ENCODE measurements at regions not wholly inside any gene's neighbourhood (a gene's known extent, or its start where the extent isn't known, plus 50 kb on each side); places are given as distances from the start of the nearest gene placed in this dataset.

DNA sequence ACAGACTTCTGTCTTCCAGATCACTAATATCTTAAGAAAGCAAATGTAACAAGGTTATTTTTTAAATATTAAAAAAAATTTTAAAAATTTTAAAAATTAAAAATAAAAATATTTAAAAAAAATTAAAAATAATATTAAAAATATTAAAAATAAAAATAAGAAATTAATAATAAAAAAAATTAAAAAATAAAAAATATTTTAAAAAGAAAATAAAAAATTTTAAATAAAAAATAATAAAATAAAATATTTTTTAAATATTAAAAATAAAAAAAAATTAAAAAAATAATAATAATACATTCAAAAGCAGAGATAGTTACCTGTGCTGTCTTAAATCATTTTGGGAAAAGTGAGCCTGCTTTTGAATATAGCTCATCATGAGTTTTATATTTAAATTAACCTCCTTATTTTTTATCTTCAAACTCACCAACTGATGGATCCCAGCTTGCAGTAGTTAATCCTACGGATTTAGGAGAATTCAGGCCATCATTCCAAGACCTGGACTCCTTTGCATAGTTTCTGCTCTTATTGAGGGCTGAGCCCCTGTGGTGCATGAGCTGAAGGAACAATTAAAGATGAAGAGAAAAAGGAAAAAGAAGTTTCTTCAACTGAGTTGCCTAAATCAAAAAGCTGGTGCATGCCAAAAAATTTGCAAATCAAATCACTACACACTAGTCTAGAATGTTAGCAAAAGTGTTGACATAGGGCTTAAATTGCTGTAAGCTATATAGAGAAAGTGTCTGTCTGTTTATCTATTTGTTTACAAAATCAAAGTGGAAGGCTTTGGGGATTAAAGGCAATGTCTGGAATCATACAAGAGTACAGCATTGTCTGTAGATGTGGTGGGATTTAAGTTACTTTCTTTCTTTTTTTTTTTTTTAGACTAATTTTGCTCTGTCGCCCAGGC lies 50.5 kb upstream of the ZNF438 start:
- DNase-seq, result no peak

DNA sequence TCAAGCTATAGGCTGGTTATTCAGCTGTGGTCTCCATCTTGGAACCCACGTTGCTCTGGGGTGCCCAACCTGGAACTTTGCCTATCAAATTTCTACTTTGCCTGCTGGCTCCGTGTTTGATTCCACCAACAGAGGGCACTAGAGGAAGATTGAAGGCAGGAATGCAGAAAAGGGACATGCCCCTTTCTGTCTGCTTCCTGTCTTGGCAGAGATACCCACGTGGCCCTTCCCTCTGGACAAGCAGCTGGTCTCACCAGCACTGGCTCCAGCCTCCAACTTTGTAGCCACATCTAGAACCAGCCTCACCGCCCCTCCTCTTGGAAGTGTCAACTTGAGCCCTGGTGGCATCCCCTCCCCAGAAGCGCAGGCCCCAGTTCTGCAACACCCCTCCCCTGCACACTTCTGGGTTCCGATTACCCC lies 52.1 kb upstream of the ZNF438 start:
- peak; percentile 59 for DNase-seq

DNA sequence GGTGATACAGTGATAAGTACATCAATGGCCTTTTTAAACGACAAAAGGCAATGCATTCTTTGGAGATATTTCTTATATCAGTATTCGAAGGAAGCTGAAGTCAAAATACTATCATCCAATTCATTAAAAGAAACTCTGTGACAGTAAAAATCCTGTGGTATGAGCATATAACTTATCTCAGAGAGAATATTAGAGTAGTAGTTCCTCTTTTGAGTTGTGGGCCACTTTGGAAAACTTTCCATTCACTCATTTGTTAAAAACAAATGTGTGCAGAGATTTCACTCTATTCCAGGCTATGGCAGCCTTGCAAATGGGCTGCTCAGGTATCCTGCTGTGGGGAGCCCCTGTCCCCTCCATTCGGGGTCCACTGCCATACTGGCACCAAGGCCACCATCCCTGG lies 55.3 kb upstream of the ZNF438 start:
- DNase-seq, result no peak

DNA sequence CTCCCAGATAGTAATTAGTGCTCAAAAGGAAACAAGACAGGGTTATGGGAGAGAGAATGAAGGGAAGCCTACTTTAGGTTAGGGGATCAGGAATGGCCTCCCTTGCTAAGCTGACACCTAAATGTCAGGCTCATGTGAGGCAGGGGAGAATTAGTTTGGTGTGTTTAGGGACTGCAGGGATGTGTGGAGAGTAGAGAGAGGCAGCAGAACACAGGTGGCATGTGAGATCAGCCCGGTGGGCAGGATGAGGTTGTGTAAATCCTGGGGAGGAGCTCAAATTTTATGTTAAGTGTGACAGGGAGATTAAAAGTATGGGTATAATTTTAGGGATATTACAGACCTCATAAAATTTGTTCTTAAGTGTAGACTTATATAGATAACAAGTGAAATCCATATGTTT lies 56.2 kb upstream of the ZNF438 start:
- DNase-seq, result no peak

DNA sequence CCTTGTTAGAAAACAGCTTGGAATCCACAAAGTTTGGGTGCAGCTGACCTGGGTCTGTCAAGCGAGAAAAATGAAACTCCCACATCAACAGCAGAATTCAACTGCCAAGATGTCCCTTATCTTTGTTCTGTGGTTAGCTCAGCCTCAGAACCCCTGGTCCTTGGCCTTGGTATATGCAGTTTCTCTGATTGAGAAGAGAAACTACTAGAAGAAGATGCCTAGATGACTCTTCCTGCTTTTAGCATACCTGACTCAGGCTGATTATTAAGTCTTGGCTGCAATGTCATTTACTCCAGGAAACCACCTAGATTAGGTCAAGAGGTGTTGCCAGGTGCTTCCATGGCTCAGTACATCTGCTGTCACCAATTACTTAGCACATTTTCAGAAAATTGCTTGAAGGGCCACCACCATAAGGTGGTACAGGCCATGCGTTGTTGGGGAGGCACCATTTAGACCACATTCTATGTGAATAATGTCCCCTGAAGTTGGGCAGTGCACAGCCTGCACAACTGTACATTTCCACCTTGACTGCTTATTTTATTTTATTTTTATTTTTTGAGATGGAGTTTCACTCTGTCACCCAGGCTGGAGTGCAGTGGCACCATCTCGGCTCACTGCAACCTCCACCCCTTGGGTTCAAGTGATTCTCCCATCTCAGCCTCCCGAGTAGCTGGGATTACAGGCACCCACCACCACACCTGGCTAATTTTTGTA lies 59.4 kb upstream of the ZNF438 start:
- no peak for DNase-seq

DNA sequence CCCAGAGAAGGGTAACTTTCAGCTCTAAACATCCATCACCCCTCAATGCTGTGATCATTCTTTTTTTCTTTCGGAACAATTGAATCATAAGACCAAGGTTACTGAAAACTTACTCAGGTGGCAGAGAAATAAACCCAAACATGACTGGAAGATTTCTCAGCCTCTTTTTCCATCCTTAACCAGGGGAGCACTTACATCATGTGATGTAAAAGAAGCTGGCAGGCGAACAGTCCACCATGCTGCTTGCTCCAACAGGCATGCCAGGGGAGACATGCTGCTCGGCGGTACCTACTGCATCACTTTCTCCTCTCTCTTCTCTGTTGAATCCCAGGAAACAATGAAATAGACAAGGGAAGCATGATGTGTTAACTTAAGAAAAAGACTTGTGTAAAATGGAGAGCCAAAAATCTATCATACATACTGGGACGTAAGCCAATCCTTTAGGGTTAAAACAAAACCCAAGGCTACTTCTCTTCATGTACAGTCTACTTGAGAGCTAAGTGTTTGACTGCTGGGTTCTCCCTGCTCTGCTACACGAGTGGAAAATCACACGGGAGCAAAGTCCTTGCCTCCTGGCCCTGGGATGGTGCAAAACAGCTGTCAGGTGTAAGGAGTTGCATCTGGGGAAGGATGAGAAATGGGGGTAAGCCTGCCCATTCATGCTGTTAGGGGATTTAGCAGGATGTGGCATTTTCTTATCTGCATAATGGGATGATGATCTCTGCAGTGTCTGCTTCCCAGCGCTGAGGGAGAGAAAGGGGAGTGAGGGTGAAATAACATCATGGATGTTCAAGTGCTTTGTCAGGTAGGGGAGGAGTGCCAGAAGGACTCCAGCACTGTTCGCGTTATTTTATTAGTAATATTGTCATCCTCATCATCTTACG lies 64.3 kb upstream of the ZNF438 start:
- DNase-seq, result no peak

- DNase-seq, result no peak
Observed at GRCh38 chr10:31098046-31098445, 66.4 kb upstream of the ZNF438 start.

GRCh38 chr10:31099094-31099493 lies 67.4 kb upstream of the ZNF438 start:
- DNase-seq, result no peak

DNA sequence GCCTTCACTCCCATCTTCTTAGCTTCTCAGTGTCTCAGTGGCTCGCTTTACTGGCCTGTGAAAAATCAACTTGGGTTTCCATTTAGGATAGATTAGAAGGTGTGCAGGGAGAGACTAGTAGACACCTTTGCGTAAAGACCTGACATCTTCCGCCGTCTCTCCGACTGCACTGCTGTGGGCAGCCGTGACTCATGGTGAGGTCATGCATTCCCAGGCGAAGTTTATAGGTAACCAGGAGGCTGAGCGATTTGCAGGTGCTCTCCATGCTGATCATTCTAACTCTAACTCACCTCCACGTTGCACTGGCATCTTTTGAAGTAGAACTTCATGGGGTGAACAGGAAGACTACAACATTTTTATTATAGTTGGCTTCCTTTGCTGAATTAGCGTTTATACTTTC lies 68.0 kb upstream of the ZNF438 start:
- peak; percentile 57 for DNase-seq

- no peak for DNase-seq
Observed at GRCh38 chr10:31100115-31100601, 68.5 kb upstream of the ZNF438 start.

DNA sequence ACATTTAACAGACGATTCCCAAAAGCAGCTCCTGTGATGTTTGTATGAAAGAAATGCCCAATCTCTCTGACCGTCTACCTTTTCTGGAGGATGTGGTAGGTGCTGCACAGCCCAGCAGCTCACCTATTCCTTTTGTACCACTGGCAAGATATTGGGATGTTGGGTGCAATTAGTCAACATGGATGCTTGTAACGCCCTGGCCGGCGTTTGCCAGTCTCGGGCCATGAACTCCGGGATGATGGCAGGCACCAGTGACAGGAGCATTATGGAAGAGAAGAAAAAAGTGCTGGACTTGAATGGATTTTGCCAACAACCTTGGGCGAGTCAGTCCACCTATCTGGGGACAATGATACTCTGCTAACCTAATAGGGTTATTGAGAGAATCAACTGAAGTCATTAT lies 69.0 kb upstream of the ZNF438 start:
- DNase-seq, result no peak

- peak; percentile 71 for DNase-seq
Observed at GRCh38 chr10:31101123-31101522, 69.5 kb upstream of the ZNF438 start.

DNA sequence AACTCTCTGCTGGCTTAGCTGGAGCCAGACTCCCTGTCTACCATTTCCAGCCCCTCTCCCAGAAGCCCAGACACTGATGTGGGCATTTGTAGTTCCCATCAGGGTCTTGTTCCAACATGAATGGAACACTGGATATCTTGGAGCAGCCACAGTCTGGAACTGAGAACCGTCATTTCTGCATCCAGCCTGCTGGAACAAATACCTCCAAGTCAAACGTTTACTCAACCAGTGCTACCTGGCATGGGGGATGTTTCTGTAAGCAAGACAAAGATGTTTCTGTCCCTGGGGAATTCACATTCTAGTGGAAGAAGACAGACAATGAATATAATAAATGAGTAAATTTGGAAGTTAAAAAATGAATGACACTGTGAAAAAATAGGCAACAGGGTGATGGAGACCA lies 70.8 kb upstream of the ZNF438 start:
- no peak for DNase-seq

- no peak for DNase-seq
Observed at GRCh38 chr10:31103112-31103511, 71.4 kb upstream of the ZNF438 start.

DNA sequence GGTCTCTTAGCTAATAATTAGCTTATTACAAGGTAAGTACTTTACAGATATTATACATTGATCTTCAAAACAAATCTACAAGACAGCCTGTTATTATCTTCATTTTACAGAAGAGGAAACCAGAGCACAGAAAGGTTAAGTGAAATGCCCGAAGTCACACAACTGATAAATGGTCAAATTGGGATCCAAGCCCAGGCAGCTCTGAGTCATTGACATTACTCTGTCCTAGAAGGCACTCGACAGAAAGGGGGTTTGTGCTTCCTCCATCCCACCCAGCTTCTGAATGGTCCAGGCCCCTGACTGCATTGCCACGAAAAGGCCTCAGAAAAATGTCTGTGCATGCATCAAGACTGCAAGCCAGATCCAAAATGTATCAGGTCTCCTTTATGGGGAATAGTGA lies 81.3 kb upstream of the ZNF438 start:
- no peak for DNase-seq

GRCh38 chr10:31116226-31116625 lies 84.6 kb upstream of the ZNF438 start:
- DNase-seq, result no peak

DNA sequence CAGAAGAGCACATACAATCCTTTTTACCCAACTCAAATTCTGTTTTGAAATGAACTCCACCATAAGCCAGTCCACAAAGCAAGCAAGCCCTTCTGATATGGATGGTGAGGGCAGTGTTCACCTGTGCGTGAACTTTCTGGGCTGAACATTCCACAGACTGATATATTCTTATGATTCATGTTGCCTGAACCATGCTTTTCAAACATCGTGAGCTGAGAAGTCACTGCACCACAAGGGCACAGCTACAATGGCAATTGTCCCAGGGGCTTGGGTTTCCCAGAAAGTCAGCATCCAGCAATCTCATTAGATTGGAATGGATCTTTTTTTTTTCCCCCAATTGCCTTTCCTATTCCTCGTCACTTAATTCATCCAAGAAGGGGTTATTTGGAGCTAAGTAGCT lies 86.9 kb upstream of the ZNF438 start:
- no peak for DNase-seq

GRCh38 chr10:31120392-31120791 lies 88.7 kb upstream of the ZNF438 start:
- DNase-seq, result no peak

- DNase-seq, result no peak
Observed at GRCh38 chr10:31120961-31121685, 89.5 kb upstream of the ZNF438 start.

DNA sequence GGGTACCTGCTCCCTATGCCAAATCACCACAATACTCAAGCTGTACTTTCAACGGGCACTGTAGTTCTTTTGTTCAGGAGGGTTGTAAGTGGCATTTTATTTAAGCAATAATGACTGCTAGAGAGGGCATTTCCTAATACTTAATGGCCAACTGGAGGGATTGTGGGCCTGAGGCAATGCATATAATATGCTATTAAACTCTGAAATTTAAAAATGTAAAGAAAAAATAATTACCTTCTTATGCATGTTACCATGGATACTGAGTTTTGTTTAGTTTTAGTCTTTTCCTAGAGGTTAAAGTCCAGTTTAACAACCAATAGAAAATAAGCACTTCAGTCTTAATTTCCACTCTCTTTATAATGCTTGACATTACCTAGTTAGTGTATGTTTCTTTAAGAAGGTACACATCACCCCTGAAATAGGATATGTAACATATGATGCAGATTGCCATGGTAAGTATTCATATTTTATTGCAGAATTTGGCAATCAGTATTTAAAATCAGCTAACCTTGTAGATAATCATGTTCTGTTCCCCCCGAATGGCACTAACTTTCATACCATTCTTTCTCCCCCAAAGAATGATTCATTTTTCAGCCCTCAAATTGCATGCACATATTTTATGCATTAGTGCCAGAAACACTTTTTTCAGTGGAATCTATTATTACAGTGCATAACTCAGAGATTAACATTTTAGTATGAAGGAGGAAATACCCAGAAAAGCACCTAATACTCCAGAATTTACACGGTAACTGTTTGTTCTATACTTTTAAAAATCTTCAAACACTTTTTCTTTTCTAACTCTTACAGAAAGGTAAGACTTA lies 90.3 kb upstream of the ZNF438 start:
- no peak for DNase-seq

DNA sequence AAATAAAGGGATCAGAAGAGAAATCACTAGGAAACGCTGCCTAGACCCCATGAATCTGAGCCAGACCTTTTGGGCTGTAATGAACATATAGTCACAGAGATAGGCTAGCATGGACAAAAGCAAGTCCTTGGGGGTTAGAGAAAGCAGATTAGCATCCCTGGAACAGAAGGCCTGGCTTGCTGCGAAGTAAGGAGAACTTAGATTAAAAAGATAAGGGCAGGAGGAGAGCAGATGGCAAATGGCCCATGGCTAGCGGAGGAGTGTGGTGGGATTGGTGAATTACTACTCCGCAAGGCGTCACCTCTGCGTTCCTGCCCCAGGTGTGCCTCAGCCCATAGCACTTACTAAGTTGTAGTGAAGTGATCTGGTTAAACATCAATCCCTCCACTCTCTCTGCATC lies 92.3 kb upstream of the ZNF438 start:
- no peak for DNase-seq

GRCh38 chr10:31124852-31125251 lies 93.2 kb upstream of the ZNF438 start:
- DNase-seq, result no peak

Measured in activated naive CD4-positive, alpha-beta T cell treated with Interleukin-2 at 50 U/mL for 16 hours (primary cell).